Brain microvascular endothelial cell (primary cell): ENCODE measurements at regions not wholly inside any gene's neighbourhood (a gene's known extent, or its start where the extent isn't known, plus 50 kb on each side); places are given as distances from the start of the nearest gene placed in this dataset.
"Not testable (repeated sequence)": the region's sequence is repeated elsewhere in the genome, so short reads cannot be mapped to it uniquely, and the experiment has no call there.

Source experiments
- DNase-seq: peaks from one replicate; pipeline ENCODE4 v3.0.0-alpha.2; 2020
- H3K27ac ChIP-seq: fragments of 250-450 bp; sonication (Bioruptor Pico); 2 replicates; pipeline ENCODE4 v1.5.1; 2020; ENCODE audit warnings: mild to moderate bottlenecking, moderate library complexity
- H3K27me3 ChIP-seq: fragments of 250-450 bp; sonication (Bioruptor Pico); replicated peaks from 2 replicates; pipeline ENCODE4 v1.5.1; 2020; ENCODE audit warnings: mild to moderate bottlenecking
- H3K36me3 ChIP-seq: fragments of 250-450 bp; sonication (Bioruptor Pico); replicated peaks from 2 replicates; pipeline ENCODE4 v1.5.1; 2020; ENCODE audit warnings: mild to moderate bottlenecking
- H3K4me3 ChIP-seq: 2 replicates; pipeline ENCODE4 v1.5.1; 2011; ENCODE audit warnings: low read depth, mild to moderate bottlenecking, control low read depth, low read length, moderate library complexity
- in situ Hi-C: cut with HindIII; loops from 2 replicates; pipeline ENCODE4 v1.10.0; 2017; ENCODE audit warnings: low sequenced_read_pairs, low pct_ligation_motif_present
- TF ChIP-seq, protein P1 (sequence below): IDR thresholded peaks from 2 replicates; pipeline ENCODE4 v1.5.1; 2011; ENCODE audit warnings: low read depth, mild to moderate bottlenecking, moderate library complexity, low read length, control low read depth, inconsistent platforms; ENCODE audit errors: missing control alignments

DNA sequence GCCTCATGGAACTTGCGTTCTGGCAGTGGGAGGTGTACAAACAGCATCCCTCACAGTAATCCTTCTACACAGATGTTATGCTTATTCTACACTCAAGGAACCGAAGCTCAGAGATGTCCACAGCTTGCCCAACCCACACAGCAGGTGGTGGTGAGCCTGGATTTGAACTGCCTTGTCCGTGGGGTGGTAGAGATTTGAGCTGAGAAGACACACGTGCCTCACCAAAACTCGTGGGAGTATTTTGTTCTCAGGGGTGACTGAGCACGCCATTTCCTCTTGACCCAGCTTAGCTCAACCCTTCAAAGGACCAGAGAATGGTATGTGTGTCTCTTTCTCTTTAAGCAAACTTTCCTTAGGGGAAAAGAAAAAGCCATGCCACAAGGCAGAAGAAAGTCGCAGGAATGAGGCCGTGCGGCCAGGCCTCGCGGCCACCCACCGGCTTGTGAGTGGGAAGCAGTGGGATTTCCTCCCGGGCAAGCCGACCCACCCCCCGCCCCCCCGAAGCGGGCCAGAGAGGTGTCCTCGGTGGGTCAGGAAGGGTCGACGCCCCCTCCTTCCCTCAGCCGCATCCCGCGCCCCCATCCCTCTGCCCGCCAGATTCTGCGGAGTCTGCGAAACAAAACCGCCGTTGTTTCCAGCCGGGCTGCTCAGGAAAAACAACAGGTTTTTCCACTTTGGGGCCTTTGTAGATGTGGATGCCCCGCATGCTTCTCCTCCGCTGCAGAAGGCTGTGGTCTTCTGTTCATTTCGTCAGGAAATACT lies 123.8 kb upstream of the ZNF469 start:
- H3K4me3 ChIP-seq, DNase-seq, in situ Hi-C loops, H3K27ac ChIP-seq, H3K36me3 ChIP-seq, H3K27me3 ChIP-seq: not testable (repeated sequence)

DNA sequence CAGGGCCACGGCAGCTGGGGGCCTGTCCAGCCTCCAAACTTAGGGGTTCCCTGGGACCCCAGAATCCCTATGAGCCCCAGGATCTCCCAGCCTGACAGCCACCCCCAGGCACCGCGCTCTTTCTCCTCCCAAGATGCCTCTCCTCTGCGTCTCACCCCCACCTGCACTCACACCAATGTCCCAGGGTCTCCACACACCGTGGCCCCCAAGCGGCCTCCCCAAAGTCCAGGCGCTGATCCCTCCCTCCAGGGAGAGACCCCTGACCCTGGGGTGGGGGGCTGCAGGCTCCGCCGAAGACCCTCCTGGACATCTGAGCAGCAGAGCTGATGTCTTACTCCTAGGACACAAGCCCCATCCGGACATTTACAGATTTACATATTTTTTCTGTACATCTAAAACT lies 123.2 kb upstream of the ZNF469 start:
- in situ Hi-C loops, H3K27me3 ChIP-seq, H3K27ac ChIP-seq, H3K36me3 ChIP-seq, DNase-seq, H3K4me3 ChIP-seq: not testable (repeated sequence)

- H3K27ac ChIP-seq, H3K27me3 ChIP-seq, H3K36me3 ChIP-seq, DNase-seq, H3K4me3 ChIP-seq, in situ Hi-C loops: not testable (repeated sequence)
These were observed 122.6 kb upstream of the ZNF469 start for GRCh38 chr16:88260146-88260545.

GRCh38 chr16:88260881-88261665 lies 121.7 kb upstream of the ZNF469 start:
- DNase-seq, in situ Hi-C loops, H3K27ac ChIP-seq, H3K4me3 ChIP-seq, H3K36me3 ChIP-seq, H3K27me3 ChIP-seq: not testable (repeated sequence)

DNA sequence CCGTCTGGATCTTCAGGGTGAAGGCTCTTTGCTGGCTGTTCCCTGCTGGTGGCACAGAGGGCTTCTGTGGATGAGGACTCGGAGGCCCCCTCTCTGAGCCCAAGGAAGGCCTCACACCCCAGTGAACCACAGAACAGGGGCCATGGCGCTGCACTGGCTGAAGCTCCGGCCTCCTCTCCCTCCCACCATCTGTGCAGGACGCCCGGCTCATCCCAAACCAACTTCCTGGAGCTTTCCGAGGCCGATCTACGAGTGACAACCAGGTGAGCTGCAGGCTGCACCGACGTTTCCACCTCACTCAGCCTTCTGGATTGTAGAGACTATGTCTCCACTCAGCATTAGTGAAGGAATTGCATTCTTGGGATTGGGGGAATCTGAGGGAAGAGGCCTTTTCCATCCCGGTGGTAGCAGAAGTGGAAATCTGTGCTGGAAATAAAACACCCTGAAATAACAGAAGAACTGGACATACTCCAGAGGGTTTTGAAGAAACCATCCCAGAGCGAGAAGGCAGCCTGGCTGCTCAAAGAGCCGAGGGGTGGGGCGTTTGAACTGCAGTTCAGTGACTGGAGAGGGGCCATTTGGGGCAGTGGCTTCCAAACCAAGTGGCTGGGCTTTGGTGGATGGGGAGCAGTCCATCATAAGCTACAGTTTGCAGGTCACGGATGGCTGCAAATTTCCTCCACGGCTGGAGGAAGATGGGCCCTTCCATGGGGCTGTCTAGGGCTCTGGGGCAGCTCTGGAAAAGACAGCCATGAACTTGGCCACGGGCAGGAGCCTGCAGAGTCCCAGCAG lies 120.7 kb upstream of the ZNF469 start:
- DNase-seq, H3K27me3 ChIP-seq, in situ Hi-C loops, H3K4me3 ChIP-seq, H3K36me3 ChIP-seq, H3K27ac ChIP-seq: not testable (repeated sequence)

DNA sequence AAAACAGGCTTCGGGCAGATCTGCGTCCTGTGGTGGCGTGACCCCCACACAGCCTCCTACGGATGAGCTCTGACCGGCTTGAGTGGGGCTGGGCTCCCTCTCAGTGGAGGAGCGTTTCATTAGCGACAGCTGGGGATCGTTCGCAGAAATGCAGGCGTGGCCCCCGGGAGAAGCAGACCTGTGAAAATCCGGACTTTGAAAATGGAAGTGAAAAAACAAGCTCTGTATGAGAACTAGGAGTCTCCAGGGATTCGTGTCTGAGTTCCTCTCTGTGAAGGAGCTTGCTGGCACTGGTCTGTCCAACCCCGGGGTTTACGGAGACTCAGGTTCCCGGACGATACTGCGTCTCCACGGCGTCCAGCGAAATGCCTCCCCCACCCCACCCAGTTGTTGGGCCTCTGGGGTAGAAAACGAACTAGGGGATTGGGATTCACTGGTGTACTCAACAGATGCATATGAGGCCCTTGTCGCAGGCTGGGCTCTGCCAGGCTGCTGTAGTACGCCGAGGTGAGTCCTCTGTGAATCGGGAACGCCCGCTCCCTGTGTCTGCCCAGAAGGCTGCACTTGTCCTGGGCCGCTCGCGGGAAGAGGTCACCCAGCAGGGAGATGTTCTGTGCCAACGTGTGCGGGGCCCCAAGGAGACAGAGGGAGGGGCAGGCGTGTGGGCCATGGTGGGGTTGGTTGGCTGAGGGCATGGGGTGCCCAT lies 119.7 kb upstream of the ZNF469 start:
- in situ Hi-C loops, H3K36me3 ChIP-seq, H3K27me3 ChIP-seq, H3K4me3 ChIP-seq: not testable (repeated sequence)
- DNase-seq = peak; percentile 47
- H3K27ac ChIP-seq = peak overlapping the region; percentile 42

- in situ Hi-C loops, DNase-seq, H3K4me3 ChIP-seq, H3K36me3 ChIP-seq, H3K27ac ChIP-seq, H3K27me3 ChIP-seq: not testable (repeated sequence)
These were observed 119.0 kb upstream of the ZNF469 start for GRCh38 chr16:88263681-88264287.

- peak overlapping the region; percentile 54 for H3K27ac ChIP-seq
- DNase-seq = peak; percentile 98
- H3K27me3 ChIP-seq = no peaks in the 10 kb centered on the region
- in situ Hi-C loops = no loop called here
- TF ChIP-seq, protein P1, sequence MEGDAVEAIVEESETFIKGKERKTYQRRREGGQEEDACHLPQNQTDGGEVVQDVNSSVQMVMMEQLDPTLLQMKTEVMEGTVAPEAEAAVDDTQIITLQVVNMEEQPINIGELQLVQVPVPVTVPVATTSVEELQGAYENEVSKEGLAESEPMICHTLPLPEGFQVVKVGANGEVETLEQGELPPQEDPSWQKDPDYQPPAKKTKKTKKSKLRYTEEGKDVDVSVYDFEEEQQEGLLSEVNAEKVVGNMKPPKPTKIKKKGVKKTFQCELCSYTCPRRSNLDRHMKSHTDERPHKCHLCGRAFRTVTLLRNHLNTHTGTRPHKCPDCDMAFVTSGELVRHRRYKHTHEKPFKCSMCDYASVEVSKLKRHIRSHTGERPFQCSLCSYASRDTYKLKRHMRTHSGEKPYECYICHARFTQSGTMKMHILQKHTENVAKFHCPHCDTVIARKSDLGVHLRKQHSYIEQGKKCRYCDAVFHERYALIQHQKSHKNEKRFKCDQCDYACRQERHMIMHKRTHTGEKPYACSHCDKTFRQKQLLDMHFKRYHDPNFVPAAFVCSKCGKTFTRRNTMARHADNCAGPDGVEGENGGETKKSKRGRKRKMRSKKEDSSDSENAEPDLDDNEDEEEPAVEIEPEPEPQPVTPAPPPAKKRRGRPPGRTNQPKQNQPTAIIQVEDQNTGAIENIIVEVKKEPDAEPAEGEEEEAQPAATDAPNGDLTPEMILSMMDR = no peak
- H3K36me3 ChIP-seq = no peaks in the 10 kb centered on the region
- peak overlapping the region; percentile 5 for H3K4me3 ChIP-seq
These were observed 118.0 kb upstream of the ZNF469 start for GRCh38 chr16:88264641-88265285.

DNA sequence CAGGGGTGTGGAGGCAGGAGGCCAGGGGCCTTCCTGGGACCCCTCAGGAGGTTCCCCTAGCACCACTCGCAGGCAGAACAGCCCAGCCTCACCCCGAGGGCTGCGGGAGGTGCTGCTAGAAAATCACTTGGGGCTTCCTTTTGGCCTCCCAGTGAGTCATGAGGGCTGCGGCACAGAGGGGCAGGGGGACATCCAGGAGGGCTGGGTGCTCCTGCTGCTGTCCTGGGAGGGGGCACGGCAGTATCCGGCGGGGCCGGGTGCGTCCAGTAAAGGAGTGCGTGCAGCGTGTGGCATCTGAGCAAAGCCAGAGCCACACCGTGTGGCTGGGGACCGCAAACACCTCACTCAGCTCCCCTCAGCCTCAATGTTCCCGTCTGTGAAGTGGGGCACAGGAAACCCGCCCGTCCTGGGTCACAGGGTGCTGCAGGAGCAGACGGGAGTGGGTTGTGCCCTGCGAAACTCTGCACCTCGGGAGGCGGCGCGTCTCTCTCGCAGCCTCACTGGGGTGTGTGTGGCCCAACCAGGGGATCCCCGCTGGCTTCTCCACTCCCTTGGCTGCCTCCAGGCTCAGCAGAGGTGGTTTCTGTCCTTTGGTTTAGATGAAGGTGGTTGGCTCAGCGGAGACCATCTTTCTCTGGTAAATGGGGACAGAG lies 117.3 kb upstream of the ZNF469 start:
- H3K36me3 ChIP-seq, H3K4me3 ChIP-seq, in situ Hi-C loops, H3K27me3 ChIP-seq, DNase-seq: not testable (repeated sequence)
- H3K27ac ChIP-seq = peak overlapping the region; percentile 78

DNA sequence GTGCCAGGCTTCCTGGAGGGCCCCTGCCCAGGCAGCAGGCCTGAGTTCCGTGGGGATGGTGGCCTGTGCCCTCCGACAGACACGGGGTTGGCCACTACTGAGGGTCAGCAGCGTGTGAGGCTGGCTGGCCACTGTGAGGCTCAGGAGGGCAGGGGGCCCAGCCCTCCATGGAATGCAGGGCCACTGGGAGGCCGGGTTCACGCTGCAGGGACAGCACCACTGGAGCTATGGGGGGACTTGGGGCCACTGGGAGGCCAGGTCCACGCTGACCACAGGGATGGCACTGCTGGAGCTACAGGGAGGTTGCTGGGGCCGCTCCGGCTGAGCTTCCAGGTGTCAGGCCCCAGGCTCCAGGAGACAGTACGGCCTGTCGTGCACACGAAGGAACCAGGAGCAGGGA lies 116.7 kb upstream of the ZNF469 start:
- in situ Hi-C loops, DNase-seq, H3K4me3 ChIP-seq, H3K27me3 ChIP-seq, H3K27ac ChIP-seq, H3K36me3 ChIP-seq: not testable (repeated sequence)

DNA sequence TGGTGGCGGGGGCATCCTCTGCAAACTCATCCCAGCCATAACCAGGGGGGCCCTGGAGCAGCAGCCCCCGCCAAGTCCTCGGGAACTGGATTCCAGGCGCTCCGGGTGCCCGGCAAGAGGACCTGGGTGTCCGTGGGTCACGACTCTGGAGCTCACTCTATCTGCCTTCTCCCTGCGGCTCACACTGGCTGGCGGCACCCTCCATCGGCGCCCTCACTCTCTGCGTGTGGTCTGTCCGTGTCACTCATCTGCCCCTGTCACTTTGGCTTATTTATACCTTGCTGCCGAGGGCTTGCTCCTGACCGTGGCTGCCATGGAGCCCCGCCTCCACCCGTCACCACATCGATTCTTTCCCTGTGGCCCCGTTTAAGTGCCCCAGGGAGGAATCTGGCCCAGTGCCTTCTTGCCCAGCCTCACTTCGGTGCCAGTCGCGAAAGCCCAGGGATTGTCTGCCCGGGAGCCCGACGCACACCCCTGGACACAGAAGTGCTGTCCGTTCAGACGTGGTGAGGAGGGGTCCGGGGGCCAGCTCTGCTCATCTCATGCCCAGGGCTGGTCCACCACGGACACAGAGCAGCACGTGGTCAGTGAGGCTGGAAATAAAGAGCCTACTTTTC lies 115.7 kb upstream of the ZNF469 start:
- DNase-seq, H3K27me3 ChIP-seq, in situ Hi-C loops, H3K4me3 ChIP-seq, H3K27ac ChIP-seq, H3K36me3 ChIP-seq: not testable (repeated sequence)
